GM12892 (cell line): ENCODE measurements at regions not wholly inside any gene's neighbourhood (a gene's known extent, or its start where the extent isn't known, plus 50 kb on each side); places are given as distances from the start of the nearest gene placed in this dataset.

ENCODE experiments used
- DNase-seq: peaks from one replicate; pipeline ENCODE4 v3.0.0; 2011; ENCODE audit not compliant: insufficient read length
- FAIRE-seq: peaks from 2 replicates; lab custom pipeline; 2011; peaks lifted over from hg19 to GRCh38; lab: Jason Lieb, UNC
- POLR2A ChIP-seq: IDR thresholded peaks from 2 replicates; pipeline ENCODE4 v1.6.1; 2011; ENCODE audit warnings: low read depth, low read length, control low read depth
- POLR2AphosphoS5 ChIP-seq: IDR thresholded peaks from 2 replicates; pipeline ENCODE4 v1.6.1; 2011; ENCODE audit warnings: low read depth, low read length, control low read depth
- TAF1 ChIP-seq: IDR thresholded peaks from 2 replicates; pipeline ENCODE4 v1.6.1; 2011; ENCODE audit warnings: low read depth, mild to moderate bottlenecking, control low read depth, low read length, borderline replicate concordance

DNA sequence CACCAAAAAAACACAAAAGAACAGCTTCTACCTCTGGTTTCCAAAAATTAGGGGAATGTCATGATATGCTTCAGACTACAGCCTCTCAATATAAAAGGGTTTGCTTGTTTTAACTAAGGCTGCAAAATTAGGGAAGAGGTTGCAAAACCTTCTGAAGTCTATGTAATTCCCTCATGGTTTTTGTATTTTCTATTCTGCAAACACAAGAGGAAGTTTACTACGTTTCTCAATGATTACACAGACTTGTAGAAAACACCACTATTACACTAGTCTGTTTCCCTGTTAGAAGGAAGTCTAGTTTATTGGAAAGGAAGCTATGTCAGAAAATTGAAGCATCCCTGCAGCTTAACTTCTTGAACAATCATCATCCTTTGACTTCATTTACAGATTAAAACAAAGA lies 229.7 kb upstream of the FMN2 start:
- FAIRE-seq (no peak), DNase-seq (no peak)
- TF ChIP-seq POLR2A (no peak), TAF1 (no peak)

DNA sequence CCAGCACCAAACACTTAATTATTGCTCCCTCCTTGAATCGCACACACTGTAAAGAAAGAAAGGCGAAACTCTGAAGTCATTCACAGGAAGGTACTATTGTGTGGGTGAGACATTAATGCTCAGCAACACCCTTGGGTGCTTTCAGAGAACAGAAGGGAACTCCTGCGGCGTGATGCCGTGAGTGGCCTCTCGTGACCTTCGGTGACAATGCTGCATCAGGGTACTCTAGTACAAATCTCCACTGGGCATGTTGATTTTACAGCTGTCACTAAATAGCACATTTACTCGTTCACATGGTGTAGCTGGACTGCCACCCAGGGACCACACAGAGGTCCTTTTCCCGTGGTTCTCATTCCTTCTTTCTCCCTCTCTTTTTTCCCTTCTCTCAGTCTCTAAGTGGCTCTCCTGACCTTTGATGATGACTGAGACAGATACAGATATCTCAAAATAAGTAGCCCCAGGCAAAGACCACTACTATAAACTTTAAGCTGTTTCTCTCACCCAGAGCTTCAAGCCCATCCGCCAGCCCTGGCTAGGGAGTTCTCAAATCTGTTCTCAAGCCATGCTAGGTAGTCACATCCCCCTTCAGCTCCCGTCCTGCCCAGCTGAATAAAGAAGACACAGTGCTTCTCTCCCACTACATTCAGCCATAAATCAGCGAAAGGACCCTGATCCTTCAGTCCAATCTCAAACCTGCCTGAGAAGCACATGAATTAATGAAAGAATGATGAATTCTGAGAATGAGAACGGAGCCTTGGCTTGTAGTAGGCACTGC lies 223.4 kb upstream of the FMN2 start:
- DNase-seq = no peak
- no peak for FAIRE-seq
- TF ChIP-seq POLR2A (no peak), TAF1 (no peak), POLR2AphosphoS5 (no peak)

DNA sequence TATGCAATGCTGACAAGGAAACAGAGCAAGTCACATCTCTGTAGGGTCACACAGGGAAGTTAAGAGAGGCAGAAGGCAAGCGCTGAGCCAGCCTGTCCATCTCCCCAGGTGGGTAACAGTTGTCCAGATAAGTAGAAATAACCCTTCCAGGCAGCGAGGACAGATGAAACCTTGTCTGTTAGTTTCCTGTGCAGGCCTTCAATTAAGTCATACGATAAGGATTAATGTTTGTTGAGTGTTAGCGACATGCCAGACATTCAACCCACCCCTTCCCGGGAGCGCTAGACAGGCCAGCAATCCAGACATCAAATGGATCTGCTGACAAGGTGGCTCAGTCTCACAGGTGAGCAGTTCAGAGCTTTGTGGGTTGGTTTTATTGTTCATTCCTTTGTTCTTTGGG lies 221.5 kb upstream of the FMN2 start:
- DNase-seq = no peak
- FAIRE-seq = no peak
- TF ChIP-seq POLR2A (no peak), TAF1 (no peak), POLR2AphosphoS5 (no peak)

DNA sequence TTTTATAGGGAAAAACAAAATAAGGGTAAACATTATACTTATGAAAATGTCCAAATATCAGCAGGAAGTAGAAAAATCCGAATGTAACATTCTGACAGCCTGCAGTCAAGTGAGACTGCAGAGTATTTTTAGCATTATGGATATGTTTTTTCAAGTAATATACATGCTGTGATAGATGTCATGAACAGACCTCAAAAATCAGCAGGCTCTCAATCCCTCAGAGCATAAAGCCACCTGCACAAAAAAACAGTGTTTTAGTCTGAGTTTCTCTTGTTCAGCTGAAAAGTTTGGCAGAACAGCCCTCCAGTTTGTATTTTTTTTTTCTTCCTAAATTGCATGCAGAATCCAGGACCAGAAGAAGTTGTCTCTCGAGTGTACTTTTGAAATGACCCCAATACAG lies 219.1 kb upstream of the FMN2 start:
- DNase-seq (no peak), FAIRE-seq (no peak)
- TF ChIP-seq POLR2A = no peak
- no peak for TF ChIP-seq POLR2AphosphoS5
- no peak for TF ChIP-seq TAF1

DNA sequence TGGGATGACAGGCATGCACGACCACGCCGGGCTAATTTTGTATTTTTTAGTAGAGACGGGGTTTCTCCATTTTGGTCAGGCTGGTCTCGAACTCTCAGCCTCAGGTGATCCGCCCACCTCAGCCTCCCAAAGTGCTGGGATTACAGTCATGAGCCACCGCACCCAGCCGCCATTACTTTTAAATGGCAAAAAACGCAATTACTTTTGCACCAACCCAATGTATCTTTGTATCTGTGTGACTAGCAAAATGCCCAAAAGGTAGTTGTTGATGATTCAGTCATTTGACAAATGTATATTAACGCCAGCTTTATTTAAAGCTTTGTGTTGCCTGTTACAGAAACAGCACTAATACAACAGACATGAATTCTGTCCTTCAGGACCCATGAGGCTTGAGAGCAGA lies 216.9 kb upstream of the FMN2 start:
- DNase-seq = no peak
- no peak for FAIRE-seq
- TF ChIP-seq POLR2AphosphoS5 (no peak), TAF1 (no peak), POLR2A (no peak)

DNA sequence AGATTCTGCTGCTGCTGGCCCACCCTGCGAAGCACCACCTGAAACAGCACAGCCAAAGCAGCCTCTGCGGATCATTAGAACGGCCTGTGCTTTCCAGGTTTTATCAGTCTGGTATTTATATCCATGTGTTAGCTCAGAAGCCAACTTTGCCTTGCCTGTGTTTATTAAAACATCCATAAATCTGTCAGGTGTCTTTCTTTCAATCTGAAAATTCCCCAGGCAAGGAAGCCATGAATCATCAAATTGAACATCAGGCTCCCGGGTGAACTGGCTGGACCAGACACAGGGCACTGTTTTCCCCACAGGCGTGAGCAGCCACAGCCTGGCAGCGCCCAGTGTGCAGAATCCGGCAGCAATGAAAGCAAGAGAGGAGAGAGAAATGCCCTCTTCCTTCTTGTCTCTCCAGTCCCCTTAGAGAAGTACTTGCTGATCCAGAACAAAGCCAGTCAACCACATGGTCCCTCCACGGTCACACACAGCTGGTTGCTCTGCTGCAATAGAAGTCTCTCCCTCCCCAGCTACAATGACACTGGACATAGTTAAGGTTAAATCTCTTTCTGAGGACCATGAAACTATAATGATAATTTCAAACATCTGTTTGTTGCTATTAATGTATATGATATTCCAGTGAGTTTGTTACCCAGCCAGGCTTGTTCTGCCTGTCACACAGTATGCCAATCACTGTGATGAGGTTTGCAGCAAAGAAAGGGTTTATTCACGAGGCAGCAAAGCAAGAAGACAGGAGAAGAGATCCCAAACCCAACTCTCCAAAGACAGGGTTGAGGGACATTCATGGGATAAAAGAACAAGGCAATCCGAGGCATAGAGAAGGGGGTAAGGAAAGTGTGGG lies 212.1 kb upstream of the FMN2 start:
- no peak for FAIRE-seq
- no peak for DNase-seq
- TF ChIP-seq TAF1 (no peak), POLR2A (no peak), POLR2AphosphoS5 (no peak)

DNA sequence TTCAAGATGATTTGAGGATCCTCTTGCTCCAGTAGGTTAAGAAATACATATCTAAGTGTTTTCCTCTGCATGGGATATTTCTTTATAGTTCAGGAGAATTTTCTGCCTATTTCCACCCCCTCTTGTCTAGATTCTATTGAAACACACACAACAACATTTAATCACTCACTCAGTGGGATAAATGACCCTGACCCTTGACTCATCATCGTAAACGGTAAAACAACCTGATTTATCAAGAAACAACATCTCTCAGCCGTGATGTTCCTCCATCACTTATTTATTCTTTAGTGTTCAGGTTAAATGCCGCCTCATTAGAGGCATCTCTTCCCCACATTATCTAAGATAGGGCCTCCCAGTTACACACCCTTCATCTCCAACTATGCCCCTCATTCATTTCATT lies 208.7 kb upstream of the FMN2 start:
- no peak for TF ChIP-seq POLR2A
- no peak for TF ChIP-seq TAF1
- no peak for TF ChIP-seq POLR2AphosphoS5
- DNase-seq = no peak
- FAIRE-seq = no peak

DNA sequence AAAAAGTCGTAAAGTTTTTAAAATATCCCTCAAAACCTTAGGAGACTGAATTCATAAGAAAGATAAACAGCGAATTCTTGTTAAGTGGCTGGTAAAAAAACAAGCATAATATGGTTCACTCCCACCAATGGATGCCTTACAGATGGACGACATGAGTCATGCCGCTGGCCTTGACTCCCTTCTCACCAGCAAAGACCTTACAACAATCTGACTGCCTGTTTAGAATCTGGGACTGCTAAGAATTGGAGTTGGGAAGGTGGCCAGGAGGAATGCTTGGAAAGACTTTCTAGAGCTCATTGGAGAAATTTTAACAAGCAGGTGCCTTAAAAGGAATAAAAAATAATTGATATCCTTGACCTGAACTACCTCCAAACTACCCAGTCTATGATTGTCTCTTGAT lies 206.9 kb upstream of the FMN2 start:
- TF ChIP-seq TAF1 = no peak
- TF ChIP-seq POLR2A = no peak
- TF ChIP-seq POLR2AphosphoS5 = no peak
- DNase-seq (no peak), FAIRE-seq (no peak)

DNA sequence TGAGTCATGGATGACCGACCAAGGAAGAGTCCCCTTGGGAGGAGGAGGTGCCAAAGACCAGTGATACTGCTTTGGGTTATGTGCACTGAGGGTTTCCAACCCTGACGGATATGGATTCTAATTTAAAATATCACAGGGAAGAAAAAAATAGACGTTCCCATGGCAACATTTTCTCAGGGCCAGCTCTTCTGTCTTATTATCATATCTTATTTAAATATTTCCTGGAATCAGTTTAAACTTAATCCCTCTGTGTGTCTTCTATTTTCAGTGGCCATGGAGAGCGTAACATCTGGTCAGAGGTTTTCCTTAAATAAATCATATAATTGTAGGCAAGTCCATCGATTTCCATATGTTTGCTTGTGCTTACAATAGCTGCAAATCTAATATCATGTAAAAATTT lies 205.4 kb upstream of the FMN2 start:
- DNase-seq (no peak), FAIRE-seq (no peak)
- TF ChIP-seq POLR2A (no peak), POLR2AphosphoS5 (no peak), TAF1 (no peak)

DNA sequence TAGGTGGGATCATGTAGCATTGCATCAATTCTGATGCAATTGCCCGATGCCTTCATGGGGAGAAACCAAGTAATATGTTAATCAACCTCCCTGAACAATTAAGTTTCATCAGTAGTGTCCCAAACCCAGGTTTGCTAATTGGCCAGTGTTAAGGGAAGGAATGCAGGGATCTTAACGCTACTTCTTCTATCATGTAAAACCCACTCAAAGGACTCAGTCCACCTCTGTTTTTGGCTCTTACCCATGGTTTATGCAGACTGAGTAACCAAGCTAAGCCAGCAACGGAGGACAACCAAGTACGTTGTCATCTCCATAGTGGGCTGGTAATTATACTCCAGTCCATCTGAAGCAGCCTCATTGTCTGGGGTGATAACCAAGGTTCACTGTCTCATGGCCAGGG lies 203.0 kb upstream of the FMN2 start:
- DNase-seq (no peak), FAIRE-seq (no peak)
- TF ChIP-seq TAF1 = no peak

DNA sequence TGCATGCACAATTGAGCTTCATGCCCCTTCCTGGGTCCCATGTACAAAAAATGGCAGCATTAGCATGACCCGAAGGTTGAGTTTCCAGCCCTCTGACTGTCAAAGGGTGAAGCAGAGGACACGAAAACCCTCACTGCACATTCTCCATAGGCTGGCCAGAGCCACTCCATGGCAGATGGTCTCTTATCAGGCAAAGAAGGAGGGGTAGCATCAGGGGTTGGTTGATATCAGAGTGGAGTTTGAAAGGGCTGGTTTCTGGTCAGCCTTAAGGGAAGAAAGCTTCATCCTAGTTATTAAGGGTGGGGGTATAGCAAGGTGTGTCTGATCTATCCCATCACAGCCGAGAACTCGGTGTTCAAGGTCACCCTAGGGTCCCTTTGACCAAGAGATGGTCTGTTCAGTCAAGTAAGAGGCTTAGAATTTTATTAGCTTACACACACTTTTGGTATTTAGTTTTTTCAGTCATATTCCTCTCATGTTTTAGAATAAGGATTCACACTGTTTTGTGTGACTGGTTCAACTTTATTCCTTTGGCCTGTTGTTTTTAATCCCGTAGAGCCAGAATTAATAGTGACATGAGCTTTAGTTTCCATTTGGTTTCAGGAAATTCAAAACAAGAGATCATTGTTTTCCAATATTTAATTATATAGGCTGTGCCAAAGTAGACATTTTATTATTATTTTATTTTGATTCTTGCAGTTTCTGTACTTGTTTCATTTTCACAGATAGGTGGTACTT lies 199.9 kb upstream of the FMN2 start:
- FAIRE-seq (no peak), DNase-seq (no peak)
- no peak for TF ChIP-seq POLR2AphosphoS5
- TF ChIP-seq TAF1 = no peak
- TF ChIP-seq POLR2A = no peak

DNA sequence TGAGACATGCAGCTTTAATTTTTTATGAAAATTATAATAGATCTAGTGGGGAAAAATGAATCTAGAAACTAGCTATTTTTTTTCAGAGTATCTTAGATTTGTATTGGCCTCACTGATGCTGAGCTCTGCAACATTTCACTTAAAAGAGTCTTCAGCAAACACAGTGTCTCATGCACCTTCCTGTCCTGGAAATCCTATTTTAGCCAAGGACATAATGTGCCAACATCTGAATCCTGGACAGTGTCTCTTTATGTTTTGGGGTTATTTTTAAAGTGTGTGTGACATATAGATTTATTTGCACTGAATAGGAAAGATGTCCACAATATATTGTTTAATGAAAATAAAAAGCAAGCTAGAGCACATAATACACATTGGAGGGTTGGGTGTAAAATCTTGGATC lies 199.1 kb upstream of the FMN2 start:
- no peak for FAIRE-seq
- TF ChIP-seq POLR2A = no peak
- no peak for TF ChIP-seq POLR2AphosphoS5
- no peak for TF ChIP-seq TAF1
- DNase-seq = no peak
